AG09309 (cell line): ENCODE measurements at regions not wholly inside any gene's neighbourhood (a gene's known extent, or its start where the extent isn't known, plus 50 kb on each side); places are given as distances from the start of the nearest gene placed in this dataset.

Source experiments
- DNase-seq: peaks from one replicate; pipeline ENCODE4 v3.0.0-alpha.2; 2010; ENCODE audit warnings: low read depth
- H3K4me3 ChIP-seq: 2 replicates; pipeline ENCODE4 v1.5.1; 2011; ENCODE audit warnings: mild to moderate bottlenecking, low read depth, low read length, moderate library complexity; ENCODE audit not compliant: control insufficient read depth
- CTCF ChIP-seq: IDR thresholded peaks from 2 replicates; pipeline ENCODE4 v1.5.1; 2011; ENCODE audit warnings: mild to moderate bottlenecking, low read depth, low read length, inconsistent platforms; ENCODE audit not compliant: insufficient read depth, control insufficient read depth; ENCODE audit errors: missing control alignments

DNA sequence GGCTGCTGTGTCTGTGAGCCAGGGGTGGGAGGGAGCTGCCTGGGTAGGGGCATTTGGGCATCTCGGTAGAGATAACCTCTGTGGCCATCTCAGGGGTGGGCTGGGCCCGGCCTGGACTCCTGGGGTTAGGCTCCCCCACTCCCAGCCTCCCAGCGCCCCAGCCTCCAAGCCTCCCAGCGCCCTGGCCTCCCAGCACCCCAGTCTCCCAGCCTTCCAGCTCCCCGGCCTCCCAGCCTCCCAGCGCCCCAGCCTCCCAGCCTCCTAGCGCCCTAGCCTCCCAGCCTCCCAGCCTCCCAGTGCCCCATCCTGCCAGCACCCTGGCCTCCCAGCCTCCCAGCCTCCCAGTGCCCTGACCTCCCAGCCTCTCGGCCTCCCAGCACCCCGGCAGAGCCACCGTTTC, 85.1 kb upstream of the TTC34 start:
- no peak for TF ChIP-seq CTCF
- H3K4me3 ChIP-seq = no peak overlapping the region
- DNase-seq = no peak

- no peak for TF ChIP-seq CTCF
- DNase-seq = no peak
- no peak overlapping the region for H3K4me3 ChIP-seq
Measured at GRCh38 chr1:2887941-2888855, 86.7 kb upstream of the TTC34 start.

DNA sequence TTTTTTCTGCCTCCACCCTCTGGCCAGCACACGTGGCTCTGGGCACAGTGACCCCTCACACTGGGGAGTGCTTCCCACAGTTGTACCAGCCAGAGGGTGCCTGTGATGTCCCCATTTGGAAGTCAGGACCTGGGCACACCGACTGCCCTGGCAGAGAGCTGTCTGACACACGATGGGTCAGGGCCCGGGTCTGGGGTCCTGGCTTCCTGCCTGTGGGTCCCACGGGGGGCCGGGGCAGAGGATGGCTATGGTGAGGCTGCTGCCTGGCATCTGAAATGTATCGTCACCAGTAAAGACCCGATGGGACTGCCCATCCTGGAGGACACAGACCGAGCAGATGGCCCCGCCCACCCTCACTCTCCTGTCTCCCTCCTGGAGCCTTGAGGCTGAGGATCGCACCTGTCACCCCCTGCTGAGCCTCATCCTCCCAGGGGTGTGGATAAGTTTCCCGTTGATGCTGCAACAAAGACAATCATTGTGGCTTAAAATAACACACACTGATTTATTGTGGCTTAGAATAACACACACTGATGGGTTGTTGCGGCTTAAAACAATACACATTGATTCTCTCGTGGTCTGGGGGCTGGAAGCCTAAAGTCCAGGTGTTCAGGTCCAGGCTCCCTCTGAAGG, 88.8 kb upstream of the TTC34 start:
- H3K4me3 ChIP-seq = no peak overlapping the region
- DNase-seq = no peak

GRCh38 chr1:2891923-2892448, 90.5 kb upstream of the TTC34 start:
- no peak for TF ChIP-seq CTCF
- H3K4me3 ChIP-seq = no peak overlapping the region
- no peak for DNase-seq

More for the DNA sequence above, 88.8 kb upstream of the TTC34 start:
- TF ChIP-seq CTCF = no peak

DNA sequence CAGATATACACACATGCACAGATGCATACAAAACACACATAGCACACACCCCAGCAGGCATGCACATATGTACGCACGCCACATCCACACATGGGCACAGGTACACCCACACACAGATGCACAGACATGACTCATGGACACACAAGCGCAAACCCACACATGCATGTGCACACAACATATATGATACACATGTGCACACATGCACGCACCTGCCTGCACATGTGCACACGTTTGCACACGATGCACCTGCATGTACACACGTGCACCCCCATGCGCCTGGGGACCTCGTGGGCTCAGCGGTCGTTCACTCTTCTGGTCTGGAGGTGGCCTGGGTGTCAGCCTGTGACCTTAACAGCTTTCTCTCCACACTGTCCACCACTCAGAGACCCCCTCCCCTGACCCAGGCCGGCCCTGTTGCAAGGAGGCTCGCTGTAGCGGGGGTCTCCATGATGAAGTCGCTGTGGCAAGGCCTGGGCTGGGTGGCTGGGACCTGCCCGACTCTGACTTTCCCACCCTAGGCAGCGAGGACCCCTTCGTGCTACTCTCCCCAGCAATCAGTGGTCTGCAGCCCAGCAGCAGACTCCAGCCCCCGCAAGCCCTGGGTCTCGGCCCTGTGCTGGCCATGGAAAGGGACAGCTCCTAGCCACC, 92.1 kb upstream of the TTC34 start:
- no peak for TF ChIP-seq CTCF
- H3K4me3 ChIP-seq = no peak overlapping the region
- DNase-seq = no peak

GRCh38 chr1:2894381-2895041, 93.0 kb upstream of the TTC34 start:
- H3K4me3 ChIP-seq = no peak overlapping the region
- no peak for TF ChIP-seq CTCF
- DNase-seq = no peak
